GM04503 (cell line): ENCODE measurements at regions not wholly inside any gene's neighbourhood (a gene's known extent, or its start where the extent isn't known, plus 50 kb on each side); places are given as distances from the start of the nearest gene placed in this dataset.
A peak's percentile ranks its signal among the peaks of the same experiment; 100 is the strongest.
"Not testable (repeated sequence)": the region's sequence is repeated elsewhere in the genome, so short reads cannot be mapped to it uniquely, and the experiment has no call there.

ENCODE experiments used
- DNase-seq: peaks from one replicate; pipeline ENCODE4 v3.0.0-alpha.2; 2012; ENCODE audit warnings: low read depth

GRCh38 chr18:10085416-10085815 lies 171.6 kb downstream of the VAPA start:
- DNase-seq, result peak; percentile 13

- DNase-seq, result no peak
Observed at GRCh38 chr18:10085876-10086275, 172.1 kb downstream of the VAPA start.

DNA sequence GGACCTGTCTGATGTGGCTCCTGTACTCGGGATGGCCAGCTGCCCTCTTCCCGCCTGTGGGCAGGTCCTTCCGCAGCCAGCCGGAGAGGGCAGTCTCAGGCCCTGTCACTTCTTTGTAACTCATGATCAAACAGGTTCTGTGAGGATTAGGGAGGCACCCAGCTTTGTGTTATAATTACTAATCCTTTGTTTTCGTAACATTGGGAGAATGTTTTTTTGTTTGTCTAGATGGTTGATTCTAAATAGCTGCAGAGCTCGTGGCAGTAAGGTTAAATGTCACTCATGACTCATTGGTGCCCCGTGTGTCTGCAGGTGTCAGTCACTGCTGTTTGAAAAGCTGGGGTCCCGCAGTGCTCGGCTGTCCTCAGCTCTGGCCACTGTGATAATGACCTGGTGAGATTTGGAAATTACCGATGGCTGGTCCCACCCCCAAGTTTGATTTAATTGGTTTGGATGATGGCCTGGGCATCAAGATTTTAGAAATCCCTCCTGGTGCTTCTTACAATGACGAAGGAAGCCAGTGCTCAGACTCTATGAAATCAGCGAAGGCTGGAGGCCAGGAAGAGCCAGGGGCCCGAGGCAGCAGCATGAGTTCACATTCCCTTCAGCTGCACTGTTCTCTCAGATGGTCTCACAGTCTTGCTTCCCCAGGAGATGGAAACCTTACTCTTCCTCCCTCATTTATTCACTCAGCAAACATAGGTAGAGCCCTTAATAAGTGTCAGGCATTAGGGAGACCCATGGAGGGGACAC lies 172.8 kb downstream of the VAPA start:
- DNase-seq, result no peak

DNA sequence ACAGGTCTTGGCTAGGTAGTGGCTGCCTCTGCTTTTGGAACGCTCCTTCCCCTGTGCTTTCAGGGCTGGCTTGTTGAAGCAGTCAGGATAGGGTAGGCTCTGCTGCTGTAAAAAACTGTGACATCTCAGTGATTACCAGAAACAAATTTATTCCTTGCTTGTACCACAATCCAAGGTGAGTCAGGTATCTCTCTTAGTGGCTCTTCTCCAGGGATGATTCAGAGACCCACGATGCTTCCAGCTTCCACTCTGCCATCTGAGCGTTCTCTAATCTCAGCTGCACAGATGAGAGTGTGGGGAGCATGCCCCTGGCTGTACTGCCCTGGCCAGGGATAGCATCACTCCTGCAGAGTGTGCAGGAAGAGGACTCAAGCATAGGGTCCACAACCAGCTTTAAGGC lies 174.9 kb downstream of the VAPA start:
- DNase-seq, result no peak

GRCh38 chr18:10089881-10090280 lies 176.1 kb downstream of the VAPA start:
- DNase-seq, result no peak

- no peak for DNase-seq
Observed at GRCh38 chr18:10090668-10091067, 176.9 kb downstream of the VAPA start.

GRCh38 chr18:10093445-10093844 lies 179.6 kb downstream of the VAPA start:
- no peak for DNase-seq

DNA sequence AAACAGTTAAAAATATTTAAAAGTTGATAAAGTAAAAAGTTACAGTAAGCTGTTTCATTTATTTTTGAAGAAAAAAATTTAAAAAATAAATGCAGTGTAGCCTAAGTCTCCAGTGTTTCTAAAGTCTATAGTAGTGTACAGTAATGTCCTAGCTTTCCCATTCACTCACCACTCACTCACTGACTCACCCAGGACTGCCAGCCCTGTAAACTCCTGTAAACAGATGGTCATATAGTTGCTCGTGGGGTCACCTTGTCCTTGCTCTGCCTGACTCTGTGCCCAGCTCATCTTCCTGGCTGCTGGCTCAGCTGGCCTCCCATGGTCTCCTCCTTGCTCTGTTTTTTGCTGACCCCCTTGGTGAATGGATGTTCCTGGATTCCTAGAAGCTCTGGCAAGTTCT lies 180.3 kb downstream of the VAPA start:
- DNase-seq, result no peak

GRCh38 chr18:10094655-10095054 lies 180.8 kb downstream of the VAPA start:
- DNase-seq, result no peak

DNA sequence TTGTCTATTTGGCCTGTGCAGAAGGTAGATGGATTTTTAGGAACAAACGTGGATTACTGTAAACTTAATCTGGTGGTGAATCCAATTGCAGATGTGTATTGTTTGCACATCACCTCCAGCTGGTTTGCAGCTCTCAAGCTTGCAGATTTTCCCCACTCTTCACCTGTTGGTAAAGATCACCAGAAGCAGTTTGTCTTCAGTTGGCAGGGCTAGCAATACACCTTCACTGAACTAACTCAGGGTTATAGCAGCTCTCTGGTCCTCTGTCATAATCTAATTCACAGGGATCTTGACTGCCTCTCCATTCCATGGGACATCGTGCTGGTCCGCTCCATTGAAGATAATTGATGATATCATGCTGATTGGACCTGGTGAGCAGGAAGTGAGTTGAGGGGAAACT lies 181.5 kb downstream of the VAPA start:
- DNase-seq, result no peak

DNA sequence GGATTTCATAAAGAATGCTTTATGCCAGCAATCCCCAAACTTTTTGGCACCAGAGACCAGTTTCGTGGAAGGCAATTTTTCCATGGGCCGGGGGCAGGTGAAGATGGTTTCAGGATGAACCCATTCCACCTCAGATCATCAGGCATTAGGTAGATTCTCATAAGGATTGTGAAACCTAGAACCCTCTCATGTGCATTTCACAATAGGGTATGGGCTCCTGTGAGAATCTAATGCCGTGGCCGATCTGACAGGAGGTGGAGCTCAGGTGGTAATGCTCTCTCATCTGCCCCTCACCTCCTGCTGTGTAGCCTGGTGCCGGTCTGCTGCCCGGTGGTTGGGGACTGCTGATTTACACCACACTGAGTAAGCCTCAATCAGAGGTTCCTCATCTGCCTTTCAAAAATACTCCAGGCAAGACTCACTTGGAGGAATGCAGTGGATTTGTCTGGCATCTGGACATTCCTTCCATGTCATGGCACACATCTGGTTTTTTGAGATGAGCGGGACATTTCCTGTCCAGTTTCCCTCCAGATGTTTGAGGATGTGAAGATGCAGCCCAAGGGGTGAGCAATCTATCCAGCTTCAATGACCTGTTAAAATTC lies 185.8 kb downstream of the VAPA start:
- peak; percentile 27 for DNase-seq

- no peak for DNase-seq
Observed at GRCh38 chr18:10100196-10100595, 186.4 kb downstream of the VAPA start.

GRCh38 chr18:10100941-10101701 lies 187.3 kb downstream of the VAPA start:
- no peak for DNase-seq

GRCh38 chr18:10101729-10102128 lies 187.9 kb downstream of the VAPA start:
- DNase-seq, result no peak

DNA sequence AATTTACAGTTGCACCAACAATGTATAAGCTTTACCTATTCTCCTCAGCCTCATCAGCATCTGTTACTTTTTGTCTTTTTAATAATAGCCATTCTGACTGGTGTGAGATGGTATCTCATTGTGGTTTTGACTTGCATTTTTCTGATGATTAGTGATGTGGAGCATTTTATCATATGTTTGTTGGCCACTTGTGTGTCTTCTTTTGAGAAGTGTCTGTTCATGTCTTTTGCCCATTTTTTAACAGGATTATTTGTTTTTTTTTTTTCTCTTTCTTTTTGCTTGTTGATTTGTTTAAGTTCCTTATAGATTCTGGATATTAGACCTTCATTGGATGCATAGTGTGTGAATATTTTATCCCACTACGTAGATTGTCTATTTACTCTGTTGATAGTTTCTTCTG lies 191.3 kb downstream of the VAPA start:
- not testable (repeated sequence) for DNase-seq

DNA sequence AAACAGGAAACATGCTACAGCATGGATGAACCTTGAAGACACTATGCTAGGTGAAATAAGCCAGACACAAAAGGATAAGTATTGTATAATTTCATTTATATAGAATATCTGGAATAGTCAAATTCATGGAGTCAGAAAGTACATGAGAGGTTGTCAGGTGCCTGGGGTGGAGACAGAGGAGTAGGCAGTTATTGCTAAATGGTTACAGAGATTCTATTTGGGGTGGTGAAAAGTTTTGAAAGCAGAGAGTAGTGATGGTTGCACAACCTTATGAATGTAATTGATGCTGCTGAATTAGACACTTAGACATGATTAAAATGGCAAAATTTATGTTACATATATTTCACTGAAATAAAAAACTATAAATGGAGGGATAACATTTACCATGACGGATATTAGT lies 197.4 kb downstream of the VAPA start:
- DNase-seq, result no peak

GRCh38 chr18:10111944-10112343 lies 198.1 kb downstream of the VAPA start:
- DNase-seq, result no peak

DNA sequence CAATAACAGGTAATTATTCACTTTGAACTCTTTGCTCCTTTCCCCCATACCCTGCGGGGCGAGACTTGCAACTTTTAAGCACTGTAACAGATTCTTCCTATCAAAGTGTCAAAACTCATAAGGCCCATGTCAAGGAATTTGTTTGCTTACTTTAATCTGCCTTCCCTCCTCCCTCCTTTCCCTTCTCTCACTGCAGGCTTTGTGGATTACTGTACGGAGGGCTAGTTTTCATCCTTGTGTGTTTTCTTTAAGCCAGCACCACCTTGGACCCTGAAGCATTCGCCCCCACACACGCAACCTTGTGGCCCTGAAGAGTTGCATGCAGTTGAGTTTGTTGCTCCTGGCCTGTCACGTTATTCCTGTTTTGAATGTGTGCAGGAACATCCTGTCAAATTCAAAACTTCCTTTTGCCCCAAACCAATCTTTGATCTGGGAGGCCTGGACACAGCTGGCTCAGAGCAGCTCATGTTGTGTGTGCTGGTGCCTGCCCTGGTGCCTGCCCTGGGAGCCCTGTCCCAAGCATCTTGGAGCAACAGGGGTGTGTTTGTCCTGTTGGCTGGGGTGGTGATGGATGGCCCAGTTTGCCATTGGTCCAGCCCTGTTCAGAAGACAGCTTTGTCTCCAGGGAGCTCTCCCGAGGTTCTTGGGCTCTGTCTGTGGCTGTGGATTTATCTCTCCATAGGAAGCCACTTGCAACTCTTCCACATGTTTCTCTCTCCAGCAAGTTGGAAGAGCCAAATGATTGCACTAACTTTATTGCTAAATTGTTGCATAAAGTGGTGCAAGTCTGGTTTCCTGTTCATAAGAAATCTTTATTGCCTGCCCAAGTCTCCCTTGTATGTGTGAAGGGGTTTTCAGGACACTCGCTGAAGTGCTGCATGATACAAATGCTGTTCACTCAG lies 199.6 kb downstream of the VAPA start:
- DNase-seq, result peak; percentile 34

DNA sequence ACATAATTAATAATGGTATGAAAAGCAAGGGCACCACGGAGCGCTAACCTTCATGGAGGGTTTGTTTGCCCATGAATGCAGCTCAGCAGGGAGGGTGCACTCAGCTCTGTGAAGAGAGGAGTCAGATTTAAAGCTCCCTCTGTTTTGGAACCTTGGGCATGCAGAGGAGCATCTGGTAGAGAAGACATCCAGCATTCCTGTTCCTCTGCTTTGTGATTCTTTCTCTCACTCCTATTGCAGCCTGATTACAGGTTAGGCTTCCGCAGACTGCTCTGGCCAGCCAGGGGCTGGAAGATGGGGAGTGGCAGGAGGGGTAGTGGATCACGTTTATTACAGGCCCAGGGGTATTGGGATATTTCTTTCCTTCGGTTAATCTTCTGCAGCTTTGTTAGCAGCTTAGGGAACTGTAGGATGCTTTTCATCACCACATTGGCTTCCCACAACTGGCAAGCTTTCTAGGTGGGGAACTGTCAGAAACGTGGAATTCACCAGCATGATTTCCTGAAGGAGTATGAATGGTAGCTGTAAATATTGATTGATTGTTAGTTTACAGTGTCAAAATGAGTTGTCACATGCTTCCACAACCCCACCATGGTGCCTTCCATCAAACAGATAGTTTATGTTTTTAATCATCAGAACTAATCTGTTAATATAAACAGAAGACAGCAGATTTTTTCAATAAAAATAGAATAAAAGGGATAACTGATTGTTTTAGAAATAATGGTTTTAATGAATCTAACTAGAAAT lies 201.1 kb downstream of the VAPA start:
- no peak for DNase-seq

DNA sequence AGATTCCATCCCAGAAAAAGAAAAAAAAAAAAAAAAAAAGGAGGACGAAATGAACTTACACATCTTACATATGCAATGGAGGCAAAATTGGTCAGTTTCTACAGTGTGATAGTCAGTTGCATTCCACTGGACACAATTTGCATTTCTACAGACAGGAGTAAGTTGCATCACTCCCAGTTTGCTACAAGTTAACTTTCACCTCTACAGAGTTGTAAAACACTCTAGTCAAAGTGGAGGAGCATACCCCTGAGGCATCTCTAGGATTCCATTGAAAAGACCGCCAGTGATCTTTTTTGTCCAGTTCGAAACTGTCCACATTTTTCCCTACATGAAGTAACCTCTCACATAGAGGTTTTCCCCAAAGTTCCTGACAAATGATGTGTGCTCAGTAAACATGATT lies 202.8 kb downstream of the VAPA start:
- DNase-seq, result no peak

- no peak for DNase-seq
Observed at GRCh38 chr18:10119528-10119927, 205.7 kb downstream of the VAPA start.
